Naive thymus-derived CD8-positive, alpha-beta T cell (primary cell): ENCODE measurements at regions not wholly inside any gene's neighbourhood (a gene's known extent, or its start where the extent isn't known, plus 50 kb on each side); places are given as distances from the start of the nearest gene placed in this dataset.
A peak's percentile ranks its signal among the peaks of the same experiment; 100 is the strongest.

Experiments used
- ATAC-seq, 2 donors: fragments of 150-1000 bp; cut with Tn5 transposase in 1 of 2; sonication (Bioruptor Pico), chemical (Tn5 transposase) in 1 of 2; 1 replicate in 1 of 2; 2 replicates in 1 of 2; pipeline ENCODE4 v1.10.0; 2021; ENCODE audit warnings: mild to moderate bottlenecking in 2 of 2, moderate library complexity in 2 of 2
- POLR2A ChIA-PET: fragments of 350-600 bp; sonication (Branson Sonifier 250); formaldehyde crosslinking; loops from one replicate; lab custom pipeline; 2021; ENCODE audit warnings: antibody characterized with exemption; lab: Charles Lee
- DNase-seq, 10 donors: peaks; one replicate each; pipeline versions ENCODE4 v3.0.0 to v3.0.0-alpha.2; 2020 to 2022
- H3K27ac Mint-ChIP-seq, 10 donors: one replicate each; pipeline ENCODE4 v1.8.0; 2020 to 2022; ENCODE audit warnings: mild to moderate bottlenecking in 10 of 10, mixed read lengths in 10 of 10, moderate library complexity in 4 of 10, inconsistent platforms in 1 of 10
- H3K27me3 Mint-ChIP-seq, 5 donors: one replicate each; pipeline ENCODE4 v1.8.0; 2021 to 2022; ENCODE audit warnings: mixed read lengths in 5 of 5
- H3K36me3 Mint-ChIP-seq, 3 donors: one replicate each; pipeline ENCODE4 v1.8.0; 2020 to 2022; ENCODE audit warnings: mixed read lengths in 3 of 3, mild to moderate bottlenecking in 2 of 3, inconsistent platforms in 1 of 3
- H3K4me1 Mint-ChIP-seq, 4 donors: one replicate each; pipeline ENCODE4 v1.8.0; 2021 to 2022; ENCODE audit warnings: mixed read lengths in 4 of 4
- H3K4me3 Mint-ChIP-seq, 10 donors: one replicate each; pipeline ENCODE4 v1.8.0; 2020 to 2022; ENCODE audit warnings: mild to moderate bottlenecking in 10 of 10, mixed read lengths in 10 of 10, moderate library complexity in 6 of 10, inconsistent platforms in 1 of 10
- H3K9me3 Mint-ChIP-seq, 9 donors: one replicate each; pipeline ENCODE4 v1.8.0; 2020 to 2022; ENCODE audit warnings: mixed read lengths in 9 of 9, mild to moderate bottlenecking in 3 of 9, inconsistent platforms in 1 of 9, moderate library complexity in 1 of 9

DNA sequence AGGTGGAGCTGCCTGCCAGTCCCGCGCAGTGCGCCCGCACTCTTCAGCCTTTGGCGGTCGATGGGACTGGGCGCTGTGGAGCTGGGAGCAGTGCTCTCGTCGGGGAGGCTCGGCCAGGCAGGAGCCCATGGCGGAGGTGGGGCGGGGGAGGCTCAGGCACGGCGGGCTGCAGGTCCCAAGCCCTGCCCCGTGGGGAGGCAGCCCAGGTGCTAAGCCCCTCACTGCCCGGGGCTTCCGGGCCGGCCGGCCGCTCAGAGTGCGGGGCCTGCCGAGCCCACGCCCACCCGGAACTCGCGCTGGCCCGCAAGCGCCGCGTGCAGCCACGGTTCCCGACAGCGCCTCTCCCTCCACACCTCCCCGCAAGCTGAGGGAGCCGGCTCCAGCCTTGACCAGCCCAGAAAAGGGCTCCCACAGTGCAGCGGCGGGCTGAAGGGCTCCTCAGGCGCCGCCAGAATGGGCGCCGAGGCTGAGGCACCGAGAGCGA lies 316.4 kb downstream of the RND3 start:
- Mint-ChIP-seq H3K4me1 (no peaks in the 10 kb centered on the region), H3K27ac (no peak overlapping the region), H3K36me3 (no peaks in the 10 kb centered on the region), H3K9me3 (peaks cover 0 to 20% (median 7%) of the 10 kb centered on the region in 9 donors), H3K4me3 (no peak overlapping the region), H3K27me3 (no peaks in the 10 kb centered on the region)
- POLR2A ChIA-PET, result no interaction called here
- ATAC-seq (no peak), DNase-seq (no peak)

DNA sequence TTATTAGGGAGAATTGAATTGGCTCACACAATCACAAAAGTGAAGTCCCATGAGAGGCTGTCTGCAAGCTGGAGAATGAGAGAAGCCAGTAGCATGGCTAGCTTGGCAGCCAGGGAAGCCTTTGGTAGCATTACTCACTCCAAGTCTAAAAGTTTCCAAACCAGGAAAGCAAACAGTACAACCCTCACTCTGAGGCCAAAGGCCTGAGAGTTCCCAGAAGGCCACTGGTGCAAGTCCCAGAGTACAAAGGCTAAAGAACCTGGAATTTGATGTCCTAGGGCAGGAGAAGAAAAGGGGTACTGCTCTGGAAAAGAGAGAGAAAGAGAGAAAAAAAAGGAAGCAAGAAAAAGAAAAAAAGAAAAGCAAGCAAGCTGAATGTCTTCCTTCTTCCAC lies 318.2 kb downstream of the RND3 start:
- POLR2A ChIA-PET, result no interaction called here
- ATAC-seq (no peak), DNase-seq (no peak)
- Mint-ChIP-seq H3K4me1 (no peaks in the 10 kb centered on the region), H3K36me3 (no peaks in the 10 kb centered on the region), H3K9me3 (peaks cover 0 to 20% (median 7%) of the 10 kb centered on the region in 9 donors), H3K4me3 (no peak overlapping the region), H3K27ac (no peak overlapping the region), H3K27me3 (no peaks in the 10 kb centered on the region)

DNA sequence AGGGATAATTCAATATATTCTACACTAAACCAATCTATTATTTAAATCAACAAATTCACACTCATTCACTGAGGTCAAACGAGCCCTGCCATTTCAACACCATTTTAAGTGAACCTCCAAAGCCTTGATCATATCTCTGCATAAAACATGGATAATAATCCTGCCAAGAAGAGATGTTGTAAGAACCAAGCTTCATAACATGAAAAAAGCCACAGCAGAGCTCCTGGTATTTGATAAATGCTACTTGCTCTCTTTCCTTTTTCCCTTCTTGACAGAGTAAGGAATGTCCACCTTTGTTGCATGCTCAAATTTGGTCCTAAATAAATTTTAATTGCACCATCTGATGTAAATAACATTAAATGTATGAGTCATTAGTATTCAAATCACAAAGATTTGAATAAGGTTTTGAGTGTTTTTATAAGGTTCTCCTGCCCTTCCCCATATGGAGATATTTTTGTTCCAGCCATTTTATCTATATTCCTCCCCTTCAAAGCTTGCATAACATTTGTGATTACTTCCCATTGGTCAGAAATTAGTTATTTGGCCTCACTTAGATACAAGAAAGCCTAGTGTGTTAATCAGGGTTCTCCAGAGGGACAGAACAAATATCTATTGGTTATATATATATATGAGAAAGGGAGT lies 318.8 kb downstream of the RND3 start:
- POLR2A ChIA-PET, result no interaction called here
- Mint-ChIP-seq H3K9me3 (peaks cover 0 to 20% (median 7%) of the 10 kb centered on the region in 9 donors), H3K36me3 (no peaks in the 10 kb centered on the region), H3K4me1 (no peaks in the 10 kb centered on the region), H3K27me3 (no peaks in the 10 kb centered on the region), H3K4me3 (no peak overlapping the region), H3K27ac (no peak overlapping the region)
- no peak for DNase-seq
- no peak for ATAC-seq

GRCh38 chr2:150167711-150168110 lies 319.8 kb downstream of the RND3 start:
- POLR2A ChIA-PET, result no interaction called here
- H3K4me3 Mint-ChIP-seq, result no peak overlapping the region

GRCh38 chr2:150166313-150167051 lies 321.0 kb downstream of the RND3 start:
- Mint-ChIP-seq H3K27me3 (peaks cover 0 to 8% (median 0%) of the 10 kb centered on the region in 5 donors), H3K36me3 (no peaks in the 10 kb centered on the region), H3K27ac (peak overlapping the region in 1 of 10 donors; percentile 2), H3K4me3 (no peak overlapping the region), H3K4me1 (no peaks in the 10 kb centered on the region), H3K9me3 (peaks cover 0 to 16% (median 5%) of the 10 kb centered on the region in 9 donors)
- no peak for DNase-seq
- POLR2A ChIA-PET, result no interaction called here
- no peak for ATAC-seq

More at GRCh38 chr2:150167711-150168110, 319.8 kb downstream of the RND3 start:
- H3K36me3 Mint-ChIP-seq, result no peaks in the 10 kb centered on the region
- no peak overlapping the region for H3K27ac Mint-ChIP-seq
- H3K4me1 Mint-ChIP-seq, result no peaks in the 10 kb centered on the region
- H3K9me3 Mint-ChIP-seq, result peaks cover 0 to 16% (median 7%) of the 10 kb centered on the region in 9 donors
- H3K27me3 Mint-ChIP-seq, result peaks cover 0 to 8% (median 0%) of the 10 kb centered on the region in 5 donors
- no peak for DNase-seq
- no peak for ATAC-seq

DNA sequence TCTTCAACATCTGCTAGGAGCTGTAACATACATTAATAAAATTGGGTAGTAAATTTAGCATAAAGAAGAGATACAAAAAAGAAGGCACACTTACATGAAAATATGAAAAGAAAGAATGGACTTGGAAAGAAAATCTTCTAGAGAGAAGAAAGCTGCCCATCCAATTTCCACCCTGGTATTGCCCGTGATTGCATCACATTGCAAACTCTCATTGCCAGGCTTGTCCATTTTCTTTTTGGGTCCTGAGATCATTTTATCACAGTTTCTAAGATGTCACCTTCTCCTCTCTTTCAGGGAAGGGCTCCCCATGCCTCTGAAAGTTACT lies 321.5 kb downstream of the RND3 start:
- peaks cover 0 to 17% (median 5%) of the 10 kb centered on the region in 9 donors for H3K9me3 Mint-ChIP-seq
- H3K36me3 Mint-ChIP-seq, result no peaks in the 10 kb centered on the region
- DNase-seq, result no peak
- POLR2A ChIA-PET, result no interaction called here
- H3K27ac Mint-ChIP-seq, result no peak overlapping the region
- H3K27me3 Mint-ChIP-seq, result peaks cover 0 to 11% (median 0%) of the 10 kb centered on the region in 5 donors
- no peak for ATAC-seq
- no peaks in the 10 kb centered on the region for H3K4me1 Mint-ChIP-seq
- H3K4me3 Mint-ChIP-seq, result no peak overlapping the region

GRCh38 chr2:150165442-150165841 lies 322.0 kb downstream of the RND3 start:
- POLR2A ChIA-PET, result no interaction called here
- H3K4me1 Mint-ChIP-seq, result no peaks in the 10 kb centered on the region

GRCh38 chr2:150162241-150162942 lies 325.1 kb downstream of the RND3 start:
- Mint-ChIP-seq H3K27me3 (peaks cover 0 to 11% (median 0%) of the 10 kb centered on the region in 5 donors), H3K4me1 (no peaks in the 10 kb centered on the region), H3K36me3 (no peaks in the 10 kb centered on the region), H3K27ac (no peak overlapping the region), H3K9me3 (peaks cover 0 to 20% (median 0%) of the 10 kb centered on the region in 9 donors), H3K4me3 (no peak overlapping the region)
- POLR2A ChIA-PET, result no interaction called here
- ATAC-seq (no peak), DNase-seq (no peak)

More at GRCh38 chr2:150165442-150165841, 322.0 kb downstream of the RND3 start:
- Mint-ChIP-seq H3K4me3 (no peak overlapping the region), H3K27me3 (peaks cover 0 to 11% (median 0%) of the 10 kb centered on the region in 5 donors), H3K27ac (no peak overlapping the region), H3K9me3 (peaks cover 0 to 20% (median 5%) of the 10 kb centered on the region in 9 donors), H3K36me3 (no peaks in the 10 kb centered on the region)
- DNase-seq (no peak), ATAC-seq (no peak)

GRCh38 chr2:150160058-150160457 lies 327.4 kb downstream of the RND3 start:
- H3K4me3 Mint-ChIP-seq, result no peak overlapping the region
- peaks cover 0 to 20% (median 0%) of the 10 kb centered on the region in 9 donors for H3K9me3 Mint-ChIP-seq
- POLR2A ChIA-PET, result no interaction called here
- H3K27ac Mint-ChIP-seq, result no peak overlapping the region
- H3K27me3 Mint-ChIP-seq, result peaks cover 0 to 11% (median 0%) of the 10 kb centered on the region in 5 donors
- H3K36me3 Mint-ChIP-seq, result no peaks in the 10 kb centered on the region
- no peak for DNase-seq
- ATAC-seq, result no peak
- no peaks in the 10 kb centered on the region for H3K4me1 Mint-ChIP-seq

- no peaks in the 10 kb centered on the region for H3K4me1 Mint-ChIP-seq
- POLR2A ChIA-PET, result no interaction called here
- H3K27ac Mint-ChIP-seq, result no peak overlapping the region
These were observed 328.2 kb downstream of the RND3 start for GRCh38 chr2:150159300-150159699.

DNA sequence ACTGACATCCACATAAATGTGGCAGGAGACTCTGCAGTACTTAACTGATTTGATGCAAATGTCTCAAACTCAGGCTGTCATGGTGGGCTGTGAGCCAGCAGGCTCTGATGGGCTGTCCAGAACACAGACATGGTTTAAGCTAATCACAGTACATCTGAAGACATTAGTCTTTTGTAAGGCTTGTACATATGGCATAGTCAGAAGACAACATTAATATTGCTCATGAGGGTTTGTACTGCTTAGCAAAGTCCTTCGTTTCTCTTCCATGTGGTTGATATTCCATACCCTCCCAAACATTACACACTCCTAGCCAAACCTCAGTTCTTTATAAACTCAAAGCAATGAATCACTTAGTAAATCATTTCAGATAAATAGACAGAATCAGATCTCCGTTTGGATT lies 330.6 kb downstream of the RND3 start:
- no peaks in the 10 kb centered on the region for H3K36me3 Mint-ChIP-seq
- DNase-seq (no peak), ATAC-seq (no peak)
- H3K4me1 Mint-ChIP-seq, result no peaks in the 10 kb centered on the region
- POLR2A ChIA-PET, result no interaction called here
- peaks cover 0 to 12% (median 0%) of the 10 kb centered on the region in 9 donors for H3K9me3 Mint-ChIP-seq
- H3K27ac Mint-ChIP-seq, result no peak overlapping the region
- H3K4me3 Mint-ChIP-seq, result no peak overlapping the region
- peaks cover 0 to 10% (median 0%) of the 10 kb centered on the region in 5 donors for H3K27me3 Mint-ChIP-seq

More at GRCh38 chr2:150159300-150159699, 328.2 kb downstream of the RND3 start:
- DNase-seq (no peak), ATAC-seq (no peak)
- peaks cover 0 to 11% (median 0%) of the 10 kb centered on the region in 5 donors for H3K27me3 Mint-ChIP-seq
- H3K36me3 Mint-ChIP-seq, result no peaks in the 10 kb centered on the region
- H3K4me3 Mint-ChIP-seq, result no peak overlapping the region
- peaks cover 0 to 20% (median 0%) of the 10 kb centered on the region in 9 donors for H3K9me3 Mint-ChIP-seq

- no peaks in the 10 kb centered on the region for H3K4me1 Mint-ChIP-seq
- DNase-seq, result no peak
- H3K9me3 Mint-ChIP-seq, result peaks cover 0 to 7% (median 0%) of the 10 kb centered on the region in 9 donors
- ATAC-seq, result no peak
- peaks cover 0 to 5% (median 0%) of the 10 kb centered on the region in 5 donors for H3K27me3 Mint-ChIP-seq
- POLR2A ChIA-PET, result no interaction called here
- H3K27ac Mint-ChIP-seq, result no peak overlapping the region
- H3K36me3 Mint-ChIP-seq, result no peaks in the 10 kb centered on the region
- H3K4me3 Mint-ChIP-seq, result no peak overlapping the region
These were observed 331.1 kb downstream of the RND3 start for GRCh38 chr2:150156415-150156814.

GRCh38 chr2:150154308-150154797 lies 333.1 kb downstream of the RND3 start:
- no peak for ATAC-seq
- H3K36me3 Mint-ChIP-seq, result no peaks in the 10 kb centered on the region
- POLR2A ChIA-PET, result no interaction called here
- no peaks in the 10 kb centered on the region for H3K4me1 Mint-ChIP-seq
- H3K27me3 Mint-ChIP-seq, result no peaks in the 10 kb centered on the region
- no peak overlapping the region for H3K4me3 Mint-ChIP-seq
- H3K27ac Mint-ChIP-seq, result no peak overlapping the region
- no peak for DNase-seq
- H3K9me3 Mint-ChIP-seq, result peaks cover 0 to 3% (median 0%) of the 10 kb centered on the region in 9 donors
